ENCODE measurements at regions not wholly inside any gene's neighbourhood (a gene's known extent, or its start where the extent isn't known, plus 50 kb on each side); places are given as distances from the start of the nearest gene placed in this dataset.

DNA sequence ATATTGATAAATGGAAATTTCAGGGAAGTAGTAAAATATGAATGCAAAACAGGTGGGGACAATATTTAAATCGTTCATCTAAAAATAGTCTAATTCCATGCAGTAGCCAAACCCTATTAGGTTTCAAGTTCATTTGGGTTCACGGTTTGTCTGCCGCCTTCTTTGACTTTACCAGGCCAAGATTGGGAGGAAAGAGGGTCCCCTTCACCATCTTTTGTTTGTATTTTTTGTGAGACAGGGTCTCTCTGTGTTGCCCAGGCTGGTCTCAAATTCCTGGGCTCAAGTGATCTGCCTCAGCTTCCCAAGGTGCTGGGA, 98.5 kb upstream of the ATL2 start:
- Histone ChIP-seq H3K9me3 (ENCODE audit: insufficient read depth, low read depth, low read length) (no peaks in the 10 kb centered on the region), H3K9ac (ENCODE audit: low read depth, low read length, poor library complexity, severe bottlenecking) (no peak overlapping the region), H3K36me3 (ENCODE audit: insufficient read depth, low read length) (no peaks in the 10 kb centered on the region), H3F3A (ENCODE audit: low read depth) (no peaks in the 10 kb centered on the region), H4K20me1 (ENCODE audit: insufficient read depth, low read length, poor library complexity, severe bottlenecking) (no peaks in the 10 kb centered on the region), H3K27me3 (ENCODE audit: insufficient read depth, low read length, poor library complexity, severe bottlenecking) (no peaks in the 10 kb centered on the region), H3K4me3 (ENCODE audit: low read length, poor library complexity, severe bottlenecking) (no peak overlapping the region), H3K9me2 (replicated peaks; ENCODE audit: low read depth, low read length) (no peaks in the 10 kb centered on the region), H3K4me2 (ENCODE audit: low read depth, low read length, poor library complexity, severe bottlenecking) (no peak overlapping the region), H2AFZ (ENCODE audit: low read length) (no peak overlapping the region), H3K79me2 (ENCODE audit: insufficient read depth, low read length) (no peaks in the 10 kb centered on the region), H3K4me1 (ENCODE audit: insufficient read depth, low read length, poor library complexity, severe bottlenecking) (no peaks in the 10 kb centered on the region)
- no peak for TF ChIP-seq EZH2phosphoT487 (IDR thresholded peaks at IDR 0.05; ENCODE audit: borderline replicate concordance)
- TF ChIP-seq, protein P1, sequence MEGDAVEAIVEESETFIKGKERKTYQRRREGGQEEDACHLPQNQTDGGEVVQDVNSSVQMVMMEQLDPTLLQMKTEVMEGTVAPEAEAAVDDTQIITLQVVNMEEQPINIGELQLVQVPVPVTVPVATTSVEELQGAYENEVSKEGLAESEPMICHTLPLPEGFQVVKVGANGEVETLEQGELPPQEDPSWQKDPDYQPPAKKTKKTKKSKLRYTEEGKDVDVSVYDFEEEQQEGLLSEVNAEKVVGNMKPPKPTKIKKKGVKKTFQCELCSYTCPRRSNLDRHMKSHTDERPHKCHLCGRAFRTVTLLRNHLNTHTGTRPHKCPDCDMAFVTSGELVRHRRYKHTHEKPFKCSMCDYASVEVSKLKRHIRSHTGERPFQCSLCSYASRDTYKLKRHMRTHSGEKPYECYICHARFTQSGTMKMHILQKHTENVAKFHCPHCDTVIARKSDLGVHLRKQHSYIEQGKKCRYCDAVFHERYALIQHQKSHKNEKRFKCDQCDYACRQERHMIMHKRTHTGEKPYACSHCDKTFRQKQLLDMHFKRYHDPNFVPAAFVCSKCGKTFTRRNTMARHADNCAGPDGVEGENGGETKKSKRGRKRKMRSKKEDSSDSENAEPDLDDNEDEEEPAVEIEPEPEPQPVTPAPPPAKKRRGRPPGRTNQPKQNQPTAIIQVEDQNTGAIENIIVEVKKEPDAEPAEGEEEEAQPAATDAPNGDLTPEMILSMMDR (conservative IDR thresholded peaks at IDR 0.05; ENCODE audit: low read length) = no peak

GRCh38 chr2:38474715-38475566, 97.9 kb upstream of the ATL2 start:
- no peak overlapping the region for H2AFZ ChIP-seq (ENCODE audit: low read length)
- no peak overlapping the region for H3K4me2 ChIP-seq (ENCODE audit: low read depth, low read length, poor library complexity, severe bottlenecking)
- H3K36me3 ChIP-seq (ENCODE audit: insufficient read depth, low read length) = no peaks in the 10 kb centered on the region
- H4K20me1 ChIP-seq (ENCODE audit: insufficient read depth, low read length, poor library complexity, severe bottlenecking) = no peaks in the 10 kb centered on the region
- H3K27me3 ChIP-seq (ENCODE audit: insufficient read depth, low read length, poor library complexity, severe bottlenecking) = no peaks in the 10 kb centered on the region
- no peak overlapping the region for H3K4me3 ChIP-seq (ENCODE audit: low read length, poor library complexity, severe bottlenecking)
- no peaks in the 10 kb centered on the region for H3K9me3 ChIP-seq (ENCODE audit: insufficient read depth, low read depth, low read length)
- H3K9ac ChIP-seq (ENCODE audit: low read depth, low read length, poor library complexity, severe bottlenecking) = no peak overlapping the region
- H3K4me1 ChIP-seq (ENCODE audit: insufficient read depth, low read length, poor library complexity, severe bottlenecking) = no peaks in the 10 kb centered on the region
- no peaks in the 10 kb centered on the region for H3K79me2 ChIP-seq (ENCODE audit: insufficient read depth, low read length)
- TF ChIP-seq, protein P1 (conservative IDR thresholded peaks at IDR 0.05; ENCODE audit: low read length) = no peak
- no peak for TF ChIP-seq EZH2phosphoT487 (IDR thresholded peaks at IDR 0.05; ENCODE audit: borderline replicate concordance)
- no peaks in the 10 kb centered on the region for H3F3A ChIP-seq (ENCODE audit: low read depth)
- no peaks in the 10 kb centered on the region for H3K9me2 ChIP-seq (replicated peaks; ENCODE audit: low read depth, low read length)

DNA sequence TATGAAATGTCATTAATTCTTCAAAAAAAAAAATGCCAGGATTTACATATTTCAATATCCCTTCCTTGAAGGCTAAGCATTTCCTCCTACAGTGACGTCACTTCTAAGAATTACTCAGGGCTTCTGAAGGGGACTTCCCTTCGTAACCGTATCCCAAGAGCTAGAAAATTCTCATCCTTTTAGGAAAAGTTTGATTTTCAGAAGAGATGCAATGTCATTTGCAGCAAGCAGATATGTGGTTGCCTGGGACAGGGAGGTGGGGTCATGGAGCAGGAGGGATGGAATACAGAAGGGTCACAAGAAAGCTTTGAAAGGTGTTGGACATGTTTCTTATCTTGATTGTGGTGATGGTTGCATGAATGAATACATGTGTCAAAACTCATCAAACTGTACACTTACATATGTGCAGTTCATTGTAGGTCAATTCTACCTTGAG, 97.0 kb upstream of the ATL2 start:
- TF ChIP-seq, protein P1 (conservative IDR thresholded peaks at IDR 0.05; ENCODE audit: low read length) = no peak
- TF ChIP-seq EZH2phosphoT487 (IDR thresholded peaks at IDR 0.05; ENCODE audit: borderline replicate concordance) = no peak
- Histone ChIP-seq H3F3A (ENCODE audit: low read depth) (no peaks in the 10 kb centered on the region), H3K9me2 (replicated peaks; ENCODE audit: low read depth, low read length) (no peaks in the 10 kb centered on the region), H3K27me3 (ENCODE audit: insufficient read depth, low read length, poor library complexity, severe bottlenecking) (no peaks in the 10 kb centered on the region), H3K4me2 (ENCODE audit: low read depth, low read length, poor library complexity, severe bottlenecking) (no peak overlapping the region), H2AFZ (ENCODE audit: low read length) (no peak overlapping the region), H3K9me3 (ENCODE audit: insufficient read depth, low read depth, low read length) (no peaks in the 10 kb centered on the region), H3K36me3 (ENCODE audit: insufficient read depth, low read length) (no peaks in the 10 kb centered on the region), H3K4me1 (ENCODE audit: insufficient read depth, low read length, poor library complexity, severe bottlenecking) (no peaks in the 10 kb centered on the region), H3K9ac (ENCODE audit: low read depth, low read length, poor library complexity, severe bottlenecking) (no peak overlapping the region), H3K4me3 (ENCODE audit: low read length, poor library complexity, severe bottlenecking) (no peak overlapping the region), H3K79me2 (ENCODE audit: insufficient read depth, low read length) (no peaks in the 10 kb centered on the region), H4K20me1 (ENCODE audit: insufficient read depth, low read length, poor library complexity, severe bottlenecking) (no peaks in the 10 kb centered on the region)
